ENCODE measurements at regions not wholly inside any gene's neighbourhood (a gene's known extent, or its start where the extent isn't known, plus 50 kb on each side); places are given as distances from the start of the nearest gene placed in this dataset.

DNA sequence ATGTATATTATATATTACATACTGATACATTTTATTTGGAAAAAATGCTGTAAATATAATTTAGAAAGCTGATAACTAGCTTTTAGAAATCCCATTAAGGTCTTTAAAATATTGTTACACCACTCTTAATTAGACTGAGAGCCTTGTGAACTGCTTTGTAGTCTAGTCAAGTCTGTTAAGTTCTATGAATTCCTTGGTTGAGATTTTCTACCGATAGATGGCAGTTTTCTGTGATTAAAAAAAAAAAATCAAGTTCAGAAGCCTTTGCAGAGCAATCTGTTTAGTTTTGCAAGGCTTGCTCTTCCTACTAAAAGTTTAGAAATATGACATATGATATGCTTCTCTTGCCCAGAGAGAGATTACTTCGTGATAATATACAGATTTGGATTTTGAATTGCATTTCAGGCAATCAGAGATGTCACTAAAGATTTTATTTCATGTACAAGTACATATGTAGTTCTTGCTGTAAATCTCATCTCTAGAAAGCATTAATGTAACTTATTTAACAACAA, 60.4 kb upstream of the SLITRK3 start:
- no peak for TF ChIP-seq CEBPB (IDR thresholded peaks at IDR 0.05; ENCODE audit: borderline replicate concordance in 1 of 2, low read depth in 2 of 2, low read length in 2 of 2)
- no peak for TF ChIP-seq TAF1 (IDR thresholded peaks at IDR 0.05; ENCODE audit: borderline replicate concordance, low read depth, low read length)
- no peak for TF ChIP-seq GABPA (IDR thresholded peaks at IDR 0.05; ENCODE audit: low read depth)
- TF ChIP-seq, protein P1, sequence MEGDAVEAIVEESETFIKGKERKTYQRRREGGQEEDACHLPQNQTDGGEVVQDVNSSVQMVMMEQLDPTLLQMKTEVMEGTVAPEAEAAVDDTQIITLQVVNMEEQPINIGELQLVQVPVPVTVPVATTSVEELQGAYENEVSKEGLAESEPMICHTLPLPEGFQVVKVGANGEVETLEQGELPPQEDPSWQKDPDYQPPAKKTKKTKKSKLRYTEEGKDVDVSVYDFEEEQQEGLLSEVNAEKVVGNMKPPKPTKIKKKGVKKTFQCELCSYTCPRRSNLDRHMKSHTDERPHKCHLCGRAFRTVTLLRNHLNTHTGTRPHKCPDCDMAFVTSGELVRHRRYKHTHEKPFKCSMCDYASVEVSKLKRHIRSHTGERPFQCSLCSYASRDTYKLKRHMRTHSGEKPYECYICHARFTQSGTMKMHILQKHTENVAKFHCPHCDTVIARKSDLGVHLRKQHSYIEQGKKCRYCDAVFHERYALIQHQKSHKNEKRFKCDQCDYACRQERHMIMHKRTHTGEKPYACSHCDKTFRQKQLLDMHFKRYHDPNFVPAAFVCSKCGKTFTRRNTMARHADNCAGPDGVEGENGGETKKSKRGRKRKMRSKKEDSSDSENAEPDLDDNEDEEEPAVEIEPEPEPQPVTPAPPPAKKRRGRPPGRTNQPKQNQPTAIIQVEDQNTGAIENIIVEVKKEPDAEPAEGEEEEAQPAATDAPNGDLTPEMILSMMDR (IDR thresholded peaks at IDR 0.05 in 2 of 3, conservative IDR thresholded peaks at IDR 0.05 in 1 of 3; ENCODE audit: control insufficient read depth in 2 of 3, extremely low read depth in 1 of 3, insufficient read depth in 1 of 3, low read depth in 3 of 3, low read length in 3 of 3): peak in 1 of 3 experiments; percentile 4; a peak in 1 of 6 replicates
- no peak for TF ChIP-seq POLR2AphosphoS2 (IDR thresholded peaks at IDR 0.05; ENCODE audit: low read depth, low read length)
- TF ChIP-seq CBFB (IDR thresholded peaks at IDR 0.05; ENCODE audit: low read depth): no peak
- no peak for TF ChIP-seq EP300 (IDR thresholded peaks at IDR 0.05; ENCODE audit: borderline replicate concordance in 1 of 2, control insufficient read depth in 1 of 2, low read depth in 2 of 2, low read length in 2 of 2)
